Endothelial cell of umbilical vein (primary cell): ENCODE measurements at regions not wholly inside any gene's neighbourhood (a gene's known extent, or its start where the extent isn't known, plus 50 kb on each side); places are given as distances from the start of the nearest gene placed in this dataset.
"Not testable (repeated sequence)": the region's sequence is repeated elsewhere in the genome, so short reads cannot be mapped to it uniquely, and the experiment has no call there.

Source experiments
- BruUV-seq: library from RNA; stranded (reverse); fragments of 400-500 nt; replicated peaks from 2 replicates; lab custom pipeline; 2021; lab: Mats Ljungman, UMichigan
- CTCF ChIA-PET: fragments of 300-600, 350-600 bp; sonication (Branson Sonifier 250); formaldehyde crosslinking; loops from one replicate; lab custom pipeline; 2021; ENCODE audit warnings: antibody characterized with exemption, inconsistent platforms; lab: Charles Lee
- POLR2A ChIA-PET: fragments of 300-600, 350-600 bp; sonication (Branson Sonifier 250); formaldehyde crosslinking; loops from one replicate; lab custom pipeline; 2021; ENCODE audit warnings: antibody characterized with exemption, inconsistent platforms; lab: Charles Lee
- DNase-seq: peaks from one replicate; pipeline ENCODE4 v3.0.0-alpha.2; 2011; ENCODE audit warnings: low read depth, low spot score
- FAIRE-seq: peaks from 2 replicates; lab custom pipeline; 2011; peaks lifted over from hg19 to GRCh38; lab: Jason Lieb, UNC
- H2AFZ ChIP-seq: 2 replicates; pipeline ENCODE4 v1.6.0; 2012; ENCODE audit warnings: low read depth, low read length, control low read depth, inconsistent platforms
- H3K27ac ChIP-seq: 2 replicates; pipeline ENCODE4 v1.5.1; 2011; ENCODE audit warnings: low read depth, mild to moderate bottlenecking, control low read depth, low read length, moderate library complexity; ENCODE audit not compliant: insufficient read depth
- H3K27me3 ChIP-seq, 2 experiments: 2 replicates each; pipeline versions ENCODE4 v1.6.0 to v1.6.1; 2011; ENCODE audit warnings: low read length in 2 of 2, mixed read lengths in 1 of 2; ENCODE audit not compliant: control insufficient read depth in 2 of 2, insufficient read depth in 2 of 2
- H3K36me3 ChIP-seq, 2 experiments: 2 replicates in 1 of 2; 3 replicates in 1 of 2; pipeline ENCODE4 v1.5.1; 2011; ENCODE audit warnings: low read length in 2 of 2, mild to moderate bottlenecking in 1 of 2, moderate library complexity in 1 of 2; ENCODE audit not compliant: control insufficient read depth in 2 of 2, insufficient read depth in 2 of 2; ENCODE audit errors: extremely low read depth in 1 of 2
- H3K4me1 ChIP-seq: 3 replicates; pipeline ENCODE4 v1.5.1; 2011; ENCODE audit warnings: mild to moderate bottlenecking, low read length; ENCODE audit not compliant: control insufficient read depth, insufficient read depth; ENCODE audit errors: extremely low read depth
- H3K4me2 ChIP-seq: 2 replicates; pipeline ENCODE4 v1.6.1; 2011; ENCODE audit warnings: low read length, control low read depth, mixed read lengths; ENCODE audit not compliant: insufficient read depth
- H3K4me3 ChIP-seq, 3 experiments: fragments of 200-600 bp in 1 of 3; sonication (generic), shearing (Covaris generic) in 1 of 3; replicated peaks in 1 of 3; 2 replicates each; pipeline ENCODE4 v1.5.1; 2011 to 2016; ENCODE audit warnings: control low read depth in 3 of 3, low read length in 3 of 3, mild to moderate bottlenecking in 2 of 3, inconsistent platforms in 1 of 3, low read depth in 1 of 3, moderate library complexity in 1 of 3; ENCODE audit not compliant: insufficient read depth in 1 of 3
- H3K79me2 ChIP-seq: 2 replicates; pipeline ENCODE4 v1.6.0; 2012; ENCODE audit warnings: low read length, inconsistent platforms; ENCODE audit not compliant: control insufficient read depth, insufficient read depth
- H3K9ac ChIP-seq: replicated peaks from 2 replicates; pipeline ENCODE3; 2011; ENCODE audit warnings: low read length, control low read depth; ENCODE audit not compliant: insufficient read depth; ENCODE audit errors: extremely low read depth
- H3K9me1 ChIP-seq: replicated peaks from 3 replicates; pipeline ENCODE4 v1.6.0; 2011; ENCODE audit warnings: mild to moderate bottlenecking, low read length; ENCODE audit not compliant: control insufficient read depth, insufficient read depth; ENCODE audit errors: extremely low read depth
- H3K9me3 ChIP-seq: replicated peaks from 2 replicates; pipeline ENCODE4 v1.5.1; 2012; ENCODE audit warnings: low read length, inconsistent platforms; ENCODE audit not compliant: control insufficient read depth, insufficient read depth
- H4K20me1 ChIP-seq: replicated peaks from 2 replicates; pipeline ENCODE3; 2011; ENCODE audit warnings: mild to moderate bottlenecking, low read length; ENCODE audit not compliant: control insufficient read depth, insufficient read depth; ENCODE audit errors: extremely low read depth
- EZH2 ChIP-seq: IDR thresholded peaks from 2 replicates; pipeline ENCODE4 v1.6.1; 2012; ENCODE audit warnings: borderline replicate concordance, low read depth, mild to moderate bottlenecking, moderate library complexity, low read length, inconsistent platforms; ENCODE audit not compliant: severe bottlenecking
- FOS ChIP-seq: IDR thresholded peaks from 2 replicates; pipeline ENCODE4 v1.6.1; 2011; ENCODE audit warnings: mild to moderate bottlenecking, low read length, moderate library complexity, borderline replicate concordance; ENCODE audit not compliant: insufficient read depth
- GATA2 ChIP-seq: IDR thresholded peaks from 2 replicates; pipeline ENCODE4 v1.7.0; 2011; ENCODE audit warnings: low read depth, mild to moderate bottlenecking, moderate library complexity, mixed read lengths, low read length; ENCODE audit not compliant: insufficient read length, insufficient read depth
- JUN ChIP-seq: IDR thresholded peaks from 2 replicates; pipeline ENCODE4 v1.6.1; 2011; ENCODE audit warnings: borderline replicate concordance, low read depth; ENCODE audit not compliant: insufficient read length, insufficient read depth
- MYC ChIP-seq: IDR thresholded peaks from one replicate; pipeline ENCODE4 v1.6.1; 2011; ENCODE audit warnings: mild to moderate bottlenecking, low read depth, low read length
- POLR2A ChIP-seq: IDR thresholded peaks from 2 replicates; pipeline ENCODE4 v1.6.1; 2012; ENCODE audit warnings: low read depth, mild to moderate bottlenecking, control low read depth, low read length
- POLR2AphosphoS5 ChIP-seq: IDR thresholded peaks from 2 replicates; pipeline ENCODE4 v1.6.1; 2012; ENCODE audit warnings: low read depth, mild to moderate bottlenecking, control low read depth, low read length, moderate library complexity; ENCODE audit not compliant: insufficient read depth
- dilution Hi-C: fragments of 300-500 bp; cut with MboI; formaldehyde crosslinking; loops from one replicate; pipeline ENCODE4 v1.15.0; 2019; ENCODE audit warnings: low sequenced_read_pairs; ENCODE audit not compliant: extremely low pct_ligation_motif_present
- intact Hi-C: fragments of 100-400 bp; cut with micrococcal nuclease; formaldehyde crosslinking; loops from one replicate; pipeline ENCODE4 v1.10.0; 2022
- TF ChIP-seq, protein P1 (sequence below): IDR thresholded peaks from 2 replicates; pipeline ENCODE4 v1.6.1; 2011; ENCODE audit not compliant: insufficient read depth, insufficient read length
- TF ChIP-seq, protein P2 (sequence below), 2 donors: IDR thresholded peaks; 1 replicate in 1 of 2; 2 replicates in 1 of 2; pipeline ENCODE4 v1.5.1; 2011; ENCODE audit warnings: low read length in 2 of 2, mild to moderate bottlenecking in 2 of 2, moderate library complexity in 2 of 2, control low read depth in 1 of 2, inconsistent platforms in 1 of 2, low read depth in 1 of 2; ENCODE audit not compliant: insufficient read depth in 1 of 2; ENCODE audit errors: extremely low read depth in 1 of 2

DNA sequence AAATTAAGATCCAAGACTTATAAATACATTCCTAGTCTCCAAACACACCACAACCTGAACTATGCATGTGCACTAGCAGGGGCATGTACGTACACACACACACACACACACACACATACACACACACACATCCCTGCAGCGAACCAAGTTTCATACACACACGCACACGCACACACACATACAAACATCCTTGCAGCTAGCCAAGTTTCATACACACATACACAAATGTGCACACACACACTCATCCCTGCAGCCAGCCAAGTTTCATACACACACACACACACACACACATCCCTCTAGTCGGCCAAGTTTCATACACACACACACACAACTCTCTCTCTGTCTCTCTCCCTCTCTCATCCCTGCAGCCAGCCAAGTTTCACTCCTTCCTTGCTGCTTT is 82.7 kb upstream of the WIPF3 start:
- no peaks in the 10 kb centered on the region for H3K9me3 ChIP-seq
- H4K20me1 ChIP-seq: no peaks in the 10 kb centered on the region
- H3K79me2 ChIP-seq: no peaks in the 10 kb centered on the region
- peak overlapping the region; percentile 6 for H2AFZ ChIP-seq
- no peak overlapping the region for H3K4me3 ChIP-seq
- FAIRE-seq: no peak
- peak overlapping the region; percentile 17 for H3K4me2 ChIP-seq
- H3K27ac ChIP-seq: peak overlapping the region; percentile 34
- ChIA-PET CTCF (interaction anchor here (1.1 kb wide), 1 partner anchor 21 kb away, joined by 3 read pairs; no protein-coding TSS in a partner anchor), POLR2A (no interaction called here)
- no TSS peak for BruUV-seq
- dilution Hi-C loops: no loop called here
- intact Hi-C loops: loop anchor here (5.0 to 10.0 kb wide), 2 partner anchors 36 to 239 kb away; no protein-coding TSS in a partner anchor
- H3K9ac ChIP-seq: no peak overlapping the region
- H3K4me1 ChIP-seq: peaks cover 17% of the 10 kb centered on the region
- H3K9me1 ChIP-seq: no peaks in the 10 kb centered on the region
- no peaks in the 10 kb centered on the region for H3K27me3 ChIP-seq
- H3K36me3 ChIP-seq: no peaks in the 10 kb centered on the region
- DNase-seq: peak; percentile 32
- TF ChIP-seq FOS (no peak), GATA2 (no peak), POLR2AphosphoS5 (no peak), POLR2A (no peak), JUN (no peak), MYC (no peak), EZH2 (no peak)
- TF ChIP-seq, protein P1, sequence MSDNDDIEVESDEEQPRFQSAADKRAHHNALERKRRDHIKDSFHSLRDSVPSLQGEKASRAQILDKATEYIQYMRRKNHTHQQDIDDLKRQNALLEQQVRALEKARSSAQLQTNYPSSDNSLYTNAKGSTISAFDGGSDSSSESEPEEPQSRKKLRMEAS: no peak
- TF ChIP-seq, protein P2, sequence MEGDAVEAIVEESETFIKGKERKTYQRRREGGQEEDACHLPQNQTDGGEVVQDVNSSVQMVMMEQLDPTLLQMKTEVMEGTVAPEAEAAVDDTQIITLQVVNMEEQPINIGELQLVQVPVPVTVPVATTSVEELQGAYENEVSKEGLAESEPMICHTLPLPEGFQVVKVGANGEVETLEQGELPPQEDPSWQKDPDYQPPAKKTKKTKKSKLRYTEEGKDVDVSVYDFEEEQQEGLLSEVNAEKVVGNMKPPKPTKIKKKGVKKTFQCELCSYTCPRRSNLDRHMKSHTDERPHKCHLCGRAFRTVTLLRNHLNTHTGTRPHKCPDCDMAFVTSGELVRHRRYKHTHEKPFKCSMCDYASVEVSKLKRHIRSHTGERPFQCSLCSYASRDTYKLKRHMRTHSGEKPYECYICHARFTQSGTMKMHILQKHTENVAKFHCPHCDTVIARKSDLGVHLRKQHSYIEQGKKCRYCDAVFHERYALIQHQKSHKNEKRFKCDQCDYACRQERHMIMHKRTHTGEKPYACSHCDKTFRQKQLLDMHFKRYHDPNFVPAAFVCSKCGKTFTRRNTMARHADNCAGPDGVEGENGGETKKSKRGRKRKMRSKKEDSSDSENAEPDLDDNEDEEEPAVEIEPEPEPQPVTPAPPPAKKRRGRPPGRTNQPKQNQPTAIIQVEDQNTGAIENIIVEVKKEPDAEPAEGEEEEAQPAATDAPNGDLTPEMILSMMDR (IDR thresholded peaks at IDR 0.05; ENCODE audit: extremely low read depth in 1 of 2, insufficient read depth in 1 of 2, low read depth in 1 of 2, low read length in 2 of 2): no peak

DNA sequence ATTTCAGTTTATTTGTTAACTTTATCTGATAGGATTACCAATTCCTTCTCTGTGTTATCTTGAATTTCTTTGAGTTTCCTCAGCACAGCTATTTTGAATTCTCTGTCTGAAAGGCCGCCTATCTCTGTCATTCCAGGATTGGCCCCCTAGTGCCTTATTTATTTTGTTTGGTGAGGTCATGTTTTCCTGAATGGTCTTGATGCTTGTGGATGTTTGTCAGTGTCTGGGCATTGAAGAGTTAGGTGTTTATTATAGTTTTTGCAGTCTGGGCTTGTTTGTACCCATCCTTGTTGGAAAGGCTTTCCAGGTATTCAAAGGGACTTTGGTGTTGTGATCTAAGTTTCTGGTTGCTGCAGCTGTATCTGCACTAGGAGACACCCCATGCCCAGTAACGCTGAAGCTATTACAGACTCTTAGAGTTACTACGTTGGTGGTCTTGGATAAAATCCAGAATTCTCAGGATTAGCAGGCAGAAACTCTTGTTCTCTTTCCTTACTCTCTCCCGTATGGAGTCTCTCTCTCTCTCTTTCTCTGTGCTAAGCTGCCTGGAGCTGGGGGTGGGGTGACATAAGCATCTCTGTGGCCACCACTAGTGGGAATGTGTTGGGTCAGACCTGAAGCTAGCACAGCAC is 76.7 kb upstream of the WIPF3 start:
- intact Hi-C loops: loop anchor here (10.0 kb wide), 1 partner anchor 245 kb away; no protein-coding TSS in a partner anchor
- H3K79me2 ChIP-seq, H3K9ac ChIP-seq, H3K9me3 ChIP-seq, H3K36me3 ChIP-seq, DNase-seq, H3K27ac ChIP-seq, H3K27me3 ChIP-seq, H3K4me2 ChIP-seq, H4K20me1 ChIP-seq, FAIRE-seq, BruUV-seq, dilution Hi-C loops, H2AFZ ChIP-seq, H3K4me3 ChIP-seq, H3K4me1 ChIP-seq, POLR2A ChIA-PET, H3K9me1 ChIP-seq: not testable (repeated sequence)
- CTCF ChIA-PET: interaction anchor here (1.6 kb wide), 1 partner anchor 18 kb away, joined by 5 read pairs; no protein-coding TSS in a partner anchor
